ENCODE measurements at regions not wholly inside any gene's neighbourhood (a gene's known extent, or its start where the extent isn't known, plus 50 kb on each side); places are given as distances from the start of the nearest gene placed in this dataset.

DNA sequence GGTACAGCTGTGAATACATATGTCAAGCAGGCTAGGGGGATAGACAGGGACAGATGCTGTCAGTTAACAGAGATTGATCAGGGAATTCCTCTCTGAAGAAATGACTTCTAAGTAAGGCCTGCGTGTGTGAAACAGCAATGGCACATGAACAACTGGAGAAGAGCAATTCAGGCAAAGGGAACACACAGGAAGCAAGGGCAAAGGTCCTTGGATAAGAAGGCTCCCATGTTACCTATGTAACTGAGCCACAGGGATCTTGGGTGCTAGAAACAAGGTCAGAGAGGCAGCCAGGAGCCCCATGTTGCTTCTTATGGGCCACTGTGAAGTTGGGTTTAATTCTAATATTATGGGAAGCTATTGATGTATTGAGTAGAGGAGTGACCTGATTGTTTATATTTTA, 373.7 kb upstream of the ACVR2A start:
- no peak for DNase-seq (ENCODE audit: low read depth)

DNA sequence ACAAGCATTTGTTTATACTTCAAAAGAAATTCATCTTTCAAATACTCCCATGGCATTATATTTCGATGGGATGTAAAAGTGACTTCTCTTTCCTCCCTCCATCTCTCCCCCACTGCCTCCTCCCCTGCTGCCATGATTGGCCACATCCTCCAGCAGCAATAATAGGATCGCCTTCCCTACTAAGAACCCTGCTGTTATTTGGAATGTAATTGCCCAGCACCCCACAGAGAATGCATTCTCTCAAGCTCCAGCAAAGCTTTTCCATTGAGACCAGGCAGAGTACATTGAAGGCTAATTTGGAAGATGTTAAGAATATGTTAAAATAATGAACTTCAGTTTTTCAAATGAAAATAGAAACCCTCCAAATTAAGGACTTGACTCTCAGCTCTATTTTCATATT, 375.4 kb upstream of the ACVR2A start:
- no peak for DNase-seq (ENCODE audit: low read depth)

DNA sequence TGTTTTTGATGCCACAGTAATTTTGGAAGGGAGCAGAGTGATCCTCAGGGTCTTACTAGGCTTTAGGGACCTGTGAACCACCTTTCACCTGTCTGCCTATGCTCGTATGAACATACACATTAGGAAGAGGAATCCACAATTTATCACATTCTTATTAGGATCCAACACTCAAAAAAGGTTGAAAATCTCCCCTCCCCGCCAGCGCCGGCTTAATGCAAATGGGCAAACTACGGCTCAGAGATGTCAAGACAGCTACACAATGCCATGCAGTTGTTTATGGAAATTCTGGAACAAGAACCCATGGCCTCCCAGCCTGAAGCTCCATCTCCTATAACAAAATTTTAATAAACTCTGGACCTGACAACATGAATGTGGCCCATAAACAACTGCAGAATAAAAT, 375.9 kb upstream of the ACVR2A start:
- no peak for DNase-seq (ENCODE audit: low read depth)

DNA sequence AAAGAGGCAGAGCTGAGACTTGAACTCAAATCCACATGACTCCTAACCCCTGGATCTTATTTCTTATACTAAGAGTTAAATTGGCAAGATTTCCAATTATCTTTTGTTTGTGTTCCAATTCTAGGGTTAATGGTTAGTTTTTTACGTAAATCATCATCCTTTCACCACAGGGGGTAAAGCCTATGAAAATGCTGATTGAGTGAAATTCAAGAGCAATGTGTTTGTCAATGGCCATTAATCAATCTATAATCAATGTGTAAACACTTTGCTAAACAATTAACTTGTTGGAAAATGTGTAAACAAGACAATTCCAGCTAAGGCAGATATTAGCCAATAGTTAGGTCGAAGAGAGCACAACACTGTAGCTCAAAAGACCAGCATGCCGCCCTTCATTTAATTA, 376.5 kb upstream of the ACVR2A start:
- no peak for DNase-seq (ENCODE audit: low read depth)

DNA sequence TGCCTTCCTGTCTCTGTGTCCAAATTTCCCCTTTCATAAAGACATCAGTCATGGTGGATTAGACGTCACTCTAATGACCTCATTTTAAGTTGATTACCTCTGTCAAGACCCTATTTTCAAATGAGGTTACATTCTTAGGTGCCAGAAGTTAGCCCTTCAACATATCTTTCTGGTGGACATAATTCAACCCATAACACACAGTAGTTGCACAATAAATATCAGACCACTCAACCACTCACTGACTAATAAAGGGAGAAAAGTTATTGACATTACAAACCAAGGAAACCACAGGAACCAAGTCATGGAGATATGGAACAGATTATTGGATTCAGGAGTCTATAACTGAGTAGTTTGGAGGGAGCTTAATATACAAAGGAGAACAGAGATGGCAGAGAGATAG, 377.4 kb upstream of the ACVR2A start:
- no peak for DNase-seq (ENCODE audit: low read depth)

DNA sequence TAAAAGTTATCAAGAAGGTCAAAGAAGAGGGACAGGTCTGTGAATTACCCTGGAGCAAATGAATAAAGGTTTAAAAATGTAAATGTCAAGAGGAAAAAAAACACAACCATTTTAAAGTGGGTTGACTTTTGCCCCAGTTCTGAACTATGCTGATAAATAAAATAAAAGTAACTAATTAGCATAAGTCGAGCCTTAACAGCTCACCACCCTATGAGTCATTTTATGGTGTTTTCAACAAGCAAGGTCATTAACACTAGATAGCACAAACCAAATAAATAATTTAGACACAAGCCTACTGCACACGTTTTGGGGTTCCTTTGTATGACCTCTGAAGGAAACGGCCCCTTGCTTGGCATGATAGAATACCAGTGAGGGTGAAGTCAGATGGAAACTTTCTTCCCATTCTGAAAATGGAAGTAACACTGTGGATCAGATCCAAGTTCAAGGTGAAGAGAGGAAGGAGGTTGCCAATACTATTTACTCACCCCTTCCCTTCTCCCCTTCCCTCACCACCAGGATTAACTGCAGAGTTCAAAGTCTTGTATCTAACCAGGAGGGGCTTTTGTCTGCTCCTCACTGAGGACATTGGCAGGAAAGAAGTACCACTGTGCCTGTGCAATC, 380.0 kb upstream of the ACVR2A start:
- no peak for DNase-seq (ENCODE audit: low read depth)

DNA sequence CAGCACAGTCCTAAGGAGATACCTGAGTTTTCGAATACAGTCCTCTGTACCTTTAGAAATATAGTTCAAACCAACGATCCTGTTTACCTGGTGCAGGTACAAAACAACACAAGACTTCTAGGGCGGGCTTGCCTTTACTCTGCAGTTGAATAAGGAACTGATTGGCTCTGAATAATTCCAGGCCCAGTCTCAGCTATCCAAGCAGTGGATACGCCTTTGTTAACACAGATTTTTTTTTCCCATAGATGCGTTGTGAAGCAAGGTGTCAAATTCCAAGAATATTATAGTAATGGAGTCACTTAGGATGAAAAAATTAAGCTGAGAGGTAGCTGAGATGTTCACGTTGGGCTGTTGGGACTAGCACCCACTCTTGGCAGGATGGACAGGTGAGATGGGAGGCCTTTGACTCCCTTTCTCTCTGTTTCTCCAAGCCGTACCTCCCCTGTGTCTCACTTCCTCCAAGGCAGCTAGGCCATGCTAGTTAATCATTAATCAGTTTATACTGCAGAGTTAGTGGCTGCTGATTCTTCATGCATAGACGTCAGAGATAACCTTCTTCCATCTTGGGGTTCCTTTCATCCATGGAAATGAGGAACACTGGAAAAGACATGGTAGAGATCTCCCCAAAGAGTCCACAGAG, 380.8 kb upstream of the ACVR2A start:
- DNase-seq (ENCODE audit: low read depth), result no peak

DNA sequence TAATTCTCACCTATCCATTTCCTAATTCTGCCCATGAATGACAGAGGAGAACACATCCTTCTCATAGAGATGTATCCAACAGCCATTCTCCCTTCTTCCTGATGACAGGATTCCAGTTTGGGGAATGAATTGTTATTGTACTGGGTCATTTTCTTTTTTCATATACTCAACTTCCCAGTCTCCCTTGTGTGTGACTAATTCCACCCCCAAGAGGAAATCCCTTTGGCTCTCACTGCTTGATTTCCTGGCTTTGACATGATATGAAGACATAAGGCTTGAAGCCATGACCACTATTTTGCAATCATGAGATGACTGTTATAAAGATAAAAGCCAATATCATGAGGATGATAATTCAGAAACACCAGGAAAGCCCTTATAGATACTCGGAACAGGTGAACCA, 384.7 kb upstream of the ACVR2A start:
- peak; percentile 37 for DNase-seq (ENCODE audit: low read depth)

DNA sequence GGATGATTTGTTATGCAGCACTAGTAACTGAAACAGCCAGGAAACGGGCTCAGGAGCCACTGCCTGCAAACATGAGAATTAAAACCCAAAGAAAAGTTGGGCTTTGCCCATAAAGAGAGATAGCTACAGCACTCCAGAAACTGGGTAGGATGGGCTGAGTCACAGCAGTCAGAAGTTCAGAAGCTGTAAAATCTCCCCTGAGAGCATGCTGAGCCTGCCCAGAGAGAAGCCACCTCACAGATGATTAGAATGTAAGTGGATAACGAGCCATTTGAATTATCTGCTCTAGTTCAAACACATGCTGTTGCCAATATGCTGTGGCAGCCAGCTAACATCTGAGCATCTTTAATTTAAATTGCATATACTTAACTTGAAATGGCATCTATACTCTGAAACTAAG, 388.1 kb upstream of the ACVR2A start:
- peak; percentile 8 for DNase-seq (ENCODE audit: low read depth)

DNA sequence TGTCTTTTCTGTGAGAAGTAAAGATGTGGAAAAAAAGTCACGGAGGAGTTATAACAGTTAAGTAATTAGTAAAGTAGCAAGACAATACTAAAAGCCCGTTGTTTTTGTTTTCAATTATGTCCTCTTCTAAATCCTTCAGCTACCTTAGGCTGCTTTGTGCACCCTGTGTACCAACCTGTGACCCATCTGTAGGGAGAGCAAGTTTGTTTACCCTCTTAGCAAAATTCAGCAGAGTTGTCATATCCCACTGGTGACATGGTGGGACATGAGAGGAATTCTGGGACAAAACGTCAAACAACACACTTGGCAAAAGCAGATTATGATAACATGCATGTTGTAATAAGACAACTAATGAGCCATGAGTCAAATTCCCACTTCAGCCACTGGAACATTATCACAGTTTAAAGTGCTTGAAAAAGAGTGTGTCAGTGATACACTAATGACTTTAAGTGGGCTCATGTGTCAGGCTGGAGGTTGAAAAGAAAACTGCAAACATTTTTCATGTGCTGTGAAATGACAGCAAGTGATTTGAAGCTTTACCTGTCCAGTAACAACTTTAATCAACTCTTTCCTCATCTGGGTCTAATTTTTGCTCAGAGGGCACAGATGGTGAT, 392.8 kb upstream of the ACVR2A start:
- DNase-seq (ENCODE audit: low read depth), result no peak

DNA sequence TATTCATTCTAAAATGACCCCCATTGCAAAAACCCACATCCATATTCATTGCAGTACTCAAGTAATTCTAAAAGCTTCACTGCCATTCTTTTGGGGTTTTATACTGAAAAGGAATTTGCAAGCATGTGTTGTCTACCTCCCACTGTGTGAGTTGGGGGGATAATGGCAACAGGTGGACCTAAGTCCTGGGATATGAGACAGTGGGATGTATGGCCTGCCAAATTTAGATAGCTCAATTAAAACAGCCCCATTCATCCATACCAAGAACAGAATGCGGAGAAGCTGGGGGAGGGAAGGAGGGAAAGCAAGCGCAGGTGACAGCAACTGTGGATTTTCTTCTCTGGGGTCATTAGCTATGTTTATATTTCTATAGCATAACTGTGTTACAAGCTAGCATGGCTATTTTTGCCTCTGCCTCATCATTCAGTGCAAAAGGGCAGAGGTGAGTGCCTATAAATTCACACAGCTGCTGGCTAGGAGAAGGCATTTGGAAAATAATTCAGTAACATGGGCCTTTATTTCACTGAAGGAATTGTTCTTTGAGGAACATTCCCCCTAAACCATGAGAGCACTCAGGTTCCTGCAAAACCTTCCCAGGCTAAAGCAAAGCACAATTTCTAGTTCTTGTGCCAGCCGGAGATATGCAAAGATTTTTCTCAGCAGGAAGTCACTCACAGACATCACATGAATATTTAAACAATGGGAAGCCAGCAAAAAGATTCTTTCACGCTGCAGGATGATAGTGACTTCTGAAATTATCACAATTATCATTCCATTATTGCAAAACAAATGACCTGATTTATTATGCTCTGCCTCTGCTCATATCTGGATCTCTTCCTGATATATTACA, 393.9 kb upstream of the ACVR2A start:
- DNase-seq (ENCODE audit: low read depth), result no peak

DNA sequence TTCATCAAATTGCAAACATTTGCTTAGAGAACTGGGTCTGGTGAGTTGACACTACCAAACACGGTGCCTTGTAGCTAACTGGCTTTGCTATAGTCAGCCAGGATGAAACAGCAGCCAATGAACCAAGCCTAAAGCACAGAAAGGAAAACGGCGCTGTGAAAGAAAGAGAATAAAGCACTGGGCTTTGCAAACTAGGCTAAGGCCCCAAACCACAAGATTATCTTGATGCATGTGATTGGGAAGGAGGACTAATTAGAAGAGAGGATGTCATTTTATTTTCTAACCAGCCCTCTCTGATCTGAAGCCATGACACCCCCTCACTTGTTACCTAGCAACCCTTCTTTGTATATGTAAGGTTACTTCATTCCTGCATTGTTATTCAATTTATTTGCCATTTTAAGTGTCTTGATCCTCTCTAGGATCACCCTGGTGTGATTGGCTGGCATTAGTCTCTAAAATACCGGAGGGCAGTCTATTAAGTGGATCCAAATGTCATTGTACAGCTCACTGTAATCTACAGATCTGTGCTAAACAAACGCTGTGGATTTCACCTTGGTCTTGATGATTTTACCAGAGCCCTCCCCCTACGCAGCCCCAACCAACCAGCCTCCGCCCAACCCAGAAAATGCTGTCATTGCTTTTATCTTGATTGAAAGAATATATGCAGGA, 395.4 kb upstream of the ACVR2A start:
- no peak for DNase-seq (ENCODE audit: low read depth)

DNA sequence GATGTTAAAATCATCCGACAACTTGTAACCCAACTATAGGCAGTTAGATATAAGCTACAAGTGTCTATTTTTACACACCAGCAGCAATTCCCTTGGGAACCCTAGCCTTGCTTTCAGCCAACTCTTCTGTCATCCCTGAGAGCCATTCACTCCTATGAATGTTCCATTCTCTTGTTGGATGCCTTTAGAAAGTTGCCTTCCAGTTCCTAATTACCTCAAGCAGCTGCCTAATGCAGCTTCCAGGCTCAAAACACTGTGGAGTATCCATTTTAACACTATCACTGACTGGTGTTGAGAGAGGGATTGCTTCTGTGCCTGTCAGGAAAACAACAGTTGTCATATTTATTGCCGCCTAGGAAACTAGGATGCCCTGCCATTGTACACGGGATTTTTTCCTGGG, 402.0 kb upstream of the ACVR2A start:
- DNase-seq (ENCODE audit: low read depth), result no peak

DNA sequence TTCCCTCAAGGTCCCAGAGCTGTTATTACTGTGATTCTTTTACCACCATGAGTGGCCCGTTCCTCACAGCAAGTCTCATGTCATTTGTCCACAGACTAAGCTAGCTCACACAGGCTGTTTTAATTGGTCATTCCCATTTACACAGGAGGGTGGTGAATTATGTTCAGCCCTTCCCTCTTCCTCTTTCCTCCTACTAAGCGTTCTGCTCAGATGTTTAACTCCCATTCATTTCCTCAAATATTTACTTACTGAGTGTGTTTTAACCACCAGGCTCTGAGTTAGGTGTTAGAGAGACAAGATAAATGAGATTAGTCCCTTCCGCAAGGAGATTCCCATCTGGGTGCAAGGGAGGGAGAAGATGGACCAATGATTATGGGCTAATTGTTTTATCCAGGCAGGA, 403.6 kb upstream of the ACVR2A start:
- DNase-seq (ENCODE audit: low read depth), result no peak

DNA sequence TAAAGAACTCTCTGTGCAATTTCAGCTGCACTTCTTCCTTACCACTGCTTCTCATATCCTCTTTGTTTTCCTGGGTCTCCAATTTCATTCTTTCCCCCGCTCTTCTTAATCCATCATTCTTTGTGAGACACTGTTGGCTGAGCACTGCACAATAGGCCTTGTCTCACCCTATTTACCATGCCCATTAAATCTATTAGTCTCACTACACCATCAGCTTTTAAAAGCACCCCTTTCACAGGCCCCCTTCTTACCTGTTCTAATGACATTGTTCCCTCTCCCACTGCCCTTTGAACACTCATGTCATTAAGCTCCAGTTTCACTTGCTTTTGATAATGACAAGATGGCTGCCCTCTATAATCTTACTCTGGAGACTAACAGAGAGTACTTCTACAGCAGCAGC, 404.1 kb upstream of the ACVR2A start:
- no peak for DNase-seq (ENCODE audit: low read depth)

DNA sequence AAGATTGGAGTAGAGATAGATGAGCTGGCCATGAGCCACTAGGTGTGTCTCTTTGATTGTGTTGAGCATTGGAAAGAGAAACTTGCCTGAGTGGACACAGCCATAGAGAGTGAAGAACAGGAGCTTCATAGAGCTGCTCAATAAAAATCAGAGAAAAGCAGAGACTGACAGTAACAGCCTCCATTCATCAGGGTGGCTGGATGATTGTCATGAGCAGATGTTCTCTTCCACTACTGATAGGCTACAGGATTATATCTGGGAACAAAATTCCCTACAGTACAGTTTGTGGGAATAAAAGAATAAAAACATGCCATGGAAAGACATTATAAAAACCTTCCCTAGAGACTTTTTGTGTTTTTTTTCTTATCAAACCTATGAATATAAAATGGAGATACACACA, 404.8 kb upstream of the ACVR2A start:
- DNase-seq (ENCODE audit: low read depth), result peak; percentile 69

DNA sequence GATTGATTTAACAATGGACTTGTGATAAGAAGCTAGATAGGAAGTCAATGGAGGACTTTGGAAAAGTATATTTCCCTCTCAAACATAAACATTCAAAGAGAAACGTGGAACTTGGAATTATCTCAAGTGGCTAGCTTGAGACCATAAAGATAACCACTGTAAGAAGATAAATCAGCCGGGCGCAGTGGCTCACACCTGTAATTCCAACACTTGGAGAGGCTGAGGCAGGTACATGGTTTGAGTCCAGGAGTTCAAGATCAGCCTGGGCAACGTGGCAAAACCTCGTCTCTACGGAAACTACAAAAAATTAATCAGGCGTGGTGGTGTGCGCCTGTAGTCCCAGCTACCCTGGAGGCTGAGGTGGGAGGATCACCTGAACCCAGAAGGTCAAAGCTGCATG, 405.9 kb upstream of the ACVR2A start:
- no peak for DNase-seq (ENCODE audit: low read depth)

DNA sequence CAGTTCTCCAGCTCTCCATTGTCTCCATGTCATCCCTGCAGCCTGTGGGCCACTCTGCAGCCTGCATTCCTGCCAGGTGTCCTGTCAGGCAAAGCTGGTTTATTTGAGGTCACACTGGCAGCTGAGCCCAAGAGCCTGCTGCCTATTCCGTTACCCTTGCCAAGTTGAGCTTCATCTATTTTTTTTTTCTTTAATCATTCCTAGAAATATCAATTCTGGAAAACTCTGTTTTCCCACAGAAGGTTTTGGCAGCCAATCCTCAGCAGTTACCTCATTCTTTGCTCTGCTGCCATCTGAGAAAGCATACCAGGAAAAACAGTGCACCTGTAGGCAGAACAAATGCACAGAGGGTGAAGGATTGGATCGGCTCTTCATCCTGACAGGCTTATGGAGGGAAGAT, 411.0 kb upstream of the ACVR2A start:
- DNase-seq (ENCODE audit: low read depth), result no peak

DNA sequence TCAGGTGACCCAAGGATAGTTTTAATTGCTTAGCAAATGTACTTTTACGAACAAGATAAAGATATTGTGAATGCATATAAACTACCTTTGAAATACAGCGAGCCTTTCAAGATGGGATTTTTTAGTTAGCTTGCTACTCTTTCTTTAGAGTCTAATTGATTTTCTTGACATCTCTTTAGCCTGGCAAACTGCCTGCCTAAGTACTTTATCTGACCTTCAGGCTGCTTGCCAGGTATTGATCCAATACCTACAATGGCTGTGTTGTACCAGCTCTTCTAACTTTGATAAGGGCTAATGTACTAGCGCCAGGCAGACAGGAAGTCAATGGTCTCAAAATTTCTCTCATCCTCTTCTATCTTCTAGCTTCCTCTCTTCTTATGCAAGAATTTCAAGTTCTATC, 414.4 kb upstream of the ACVR2A start:
- no peak for DNase-seq (ENCODE audit: low read depth)

DNA sequence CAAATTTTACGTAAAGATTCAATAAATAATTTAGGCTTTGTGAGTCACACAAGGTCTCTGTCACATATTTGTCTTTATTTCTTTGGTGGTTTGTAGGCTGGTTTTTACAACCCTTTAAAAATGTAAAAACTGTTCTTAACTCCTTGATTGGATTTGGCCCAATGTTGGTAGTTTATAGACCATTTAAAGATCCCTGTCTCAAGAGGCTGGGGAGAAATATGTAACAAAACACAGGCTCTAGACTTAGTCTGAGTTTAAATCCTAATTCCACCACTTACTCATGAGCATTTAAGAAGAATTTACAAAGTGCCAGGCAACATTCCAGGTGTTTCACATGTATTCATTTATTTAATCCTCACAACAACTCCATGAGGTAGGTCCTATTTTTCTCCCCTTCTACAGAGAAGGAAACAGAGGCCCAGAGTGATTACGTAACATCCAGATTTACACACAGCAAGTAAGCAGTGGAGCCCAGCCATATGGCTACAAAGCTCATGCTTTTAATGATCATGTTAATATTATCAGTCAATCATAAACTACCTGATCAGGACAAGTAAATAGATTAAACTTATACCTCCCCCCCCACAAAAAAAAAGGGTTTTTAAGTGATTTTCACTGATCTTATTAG, 416.6 kb upstream of the ACVR2A start:
- no peak for DNase-seq (ENCODE audit: low read depth)

DNA sequence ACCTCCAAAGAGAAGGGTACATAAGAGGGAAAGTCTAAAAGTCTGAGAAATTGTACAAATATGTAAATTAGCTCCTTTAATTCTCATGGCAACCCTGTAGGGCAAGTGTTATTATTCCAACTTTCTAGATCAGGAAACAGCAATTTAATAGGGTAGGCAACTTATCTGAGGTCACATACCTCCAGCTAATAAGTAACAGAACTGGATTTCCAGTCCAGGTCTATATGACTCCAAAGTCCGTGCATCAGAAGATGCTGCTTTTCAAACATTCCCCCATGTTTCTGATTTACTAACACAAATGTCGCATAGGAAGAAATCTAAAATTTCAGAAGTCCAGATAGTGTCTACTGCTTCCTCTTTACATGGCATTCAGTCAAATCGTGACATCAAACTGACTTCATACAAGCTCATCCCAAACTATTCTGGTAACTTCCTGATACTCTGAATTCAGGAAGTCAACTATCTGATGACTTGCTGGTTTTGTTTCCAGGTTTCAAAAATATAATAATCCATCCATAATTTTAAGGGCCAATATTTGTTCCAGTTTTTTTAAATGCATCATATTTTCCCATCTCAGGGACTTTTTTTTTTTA, 419.3 kb upstream of the ACVR2A start:
- no peak for DNase-seq (ENCODE audit: low read depth)

All from LHCN-M2 (cell line).